CD14-positive monocyte (primary cell): ENCODE measurements at regions not wholly inside any gene's neighbourhood (a gene's known extent, or its start where the extent isn't known, plus 50 kb on each side); places are given as distances from the start of the nearest gene placed in this dataset.

ENCODE experiments used
- DNase-seq, 3 donors: peaks; one replicate each; pipeline ENCODE4 v3.0.0-alpha.2; 2011 to 2022
- H2AFZ ChIP-seq: 2 replicates; pipeline ENCODE4 v1.6.0; 2012; ENCODE audit warnings: mild to moderate bottlenecking, low read depth, low read length, inconsistent platforms; ENCODE audit not compliant: insufficient read depth, poor library complexity, severe bottlenecking
- H3K27ac ChIP-seq, 2 donors: 1 replicate in 1 of 2; 2 replicates in 1 of 2; pipeline ENCODE4 v1.5.1; 2012 to 2013; ENCODE audit warnings: low read length in 2 of 2, control low read depth in 1 of 2, inconsistent platforms in 1 of 2, low read depth in 1 of 2, mild to moderate bottlenecking in 1 of 2
- H3K27me3 ChIP-seq, 2 donors: one replicate each; pipeline versions ENCODE4 v1.6.0 to v1.6.1; 2011 to 2013; ENCODE audit warnings: low read length in 2 of 2; ENCODE audit not compliant: control insufficient read depth in 2 of 2, insufficient read depth in 2 of 2
- H3K36me3 ChIP-seq, 2 donors: replicated peaks in 1 of 2; 1 replicate in 1 of 2; 2 replicates in 1 of 2; pipeline versions ENCODE4 v1.5.1 to v1.6.1; 2012 to 2013; ENCODE audit warnings: low read length in 2 of 2, control low read depth in 1 of 2, inconsistent platforms in 1 of 2, mild to moderate bottlenecking in 1 of 2; ENCODE audit not compliant: insufficient read depth in 2 of 2, control insufficient read depth in 1 of 2
- H3K4me1 ChIP-seq, 2 donors: 1 replicate in 1 of 2; 2 replicates in 1 of 2; pipeline versions ENCODE4 v1.5.1 to v1.6.1; 2012 to 2013; ENCODE audit warnings: low read length in 2 of 2, control low read depth in 1 of 2, inconsistent platforms in 1 of 2, mild to moderate bottlenecking in 1 of 2, moderate library complexity in 1 of 2; ENCODE audit not compliant: insufficient read depth in 2 of 2, control insufficient read depth in 1 of 2
- H3K4me2 ChIP-seq: replicated peaks from 2 replicates; pipeline ENCODE3; 2012; ENCODE audit warnings: low read length, moderate library complexity, mild to moderate bottlenecking; ENCODE audit not compliant: poor library complexity, severe bottlenecking; ENCODE audit errors: extremely low read depth
- H3K4me3 ChIP-seq, 3 experiments: fragments of 200-600 bp in 1 of 3; sonication (generic) in 1 of 3; replicated peaks in 1 of 3; 1 replicate in 2 of 3; 2 replicates in 1 of 3; pipeline ENCODE4 v1.5.1; 2011 to 2013; ENCODE audit warnings: low read length in 3 of 3, mild to moderate bottlenecking in 3 of 3, control low read depth in 2 of 3, low read depth in 2 of 3, inconsistent platforms in 1 of 3, moderate library complexity in 1 of 3
- H3K79me2 ChIP-seq: 2 replicates; pipeline ENCODE4 v1.6.0; 2012; ENCODE audit warnings: mild to moderate bottlenecking, control low read depth, inconsistent platforms, low read length, moderate library complexity; ENCODE audit not compliant: insufficient read depth
- H3K9ac ChIP-seq: 2 replicates; pipeline ENCODE4 v1.6.0; 2017; ENCODE audit warnings: low read length, mild to moderate bottlenecking; ENCODE audit not compliant: insufficient read depth, poor library complexity, severe bottlenecking
- H3K9me3 ChIP-seq, 2 donors: replicated peaks in 1 of 2; 1 replicate in 1 of 2; 2 replicates in 1 of 2; pipeline versions ENCODE4 v1.5.1 to v1.6.1; 2012 to 2013; ENCODE audit warnings: low read length in 2 of 2, control low read depth in 1 of 2; ENCODE audit not compliant: control insufficient read depth in 1 of 2, insufficient read depth in 1 of 2
- H4K20me1 ChIP-seq: 2 replicates; pipeline ENCODE4 v1.6.0; 2012; ENCODE audit warnings: mild to moderate bottlenecking, low read length, control low read depth, moderate library complexity; ENCODE audit not compliant: insufficient read depth
- H3K27ac Mint-ChIP-seq, 7 donors: one replicate each; pipeline ENCODE4 v1.8.0; 2020; ENCODE audit warnings: mild to moderate bottlenecking in 7 of 7, mixed read lengths in 7 of 7, moderate library complexity in 6 of 7, inconsistent platforms in 2 of 7
- H3K27me3 Mint-ChIP-seq, 3 donors: one replicate each; pipeline ENCODE4 v1.8.0; 2021 to 2022; ENCODE audit warnings: low read depth in 3 of 3, mild to moderate bottlenecking in 3 of 3, mixed read lengths in 3 of 3, moderate library complexity in 3 of 3, inconsistent platforms in 1 of 3
- H3K36me3 Mint-ChIP-seq, 2 donors: one replicate each; pipeline ENCODE4 v1.8.0; 2020; ENCODE audit warnings: mixed read lengths in 2 of 2, inconsistent platforms in 1 of 2, mild to moderate bottlenecking in 1 of 2
- H3K4me1 Mint-ChIP-seq: one replicate; pipeline ENCODE4 v1.8.0; 2020; ENCODE audit warnings: mild to moderate bottlenecking, mixed read lengths
- H3K4me3 Mint-ChIP-seq, 2 donors: one replicate each; pipeline ENCODE4 v1.8.0; 2020; ENCODE audit warnings: mild to moderate bottlenecking in 2 of 2, mixed read lengths in 2 of 2, moderate library complexity in 1 of 2
- H3K9me3 Mint-ChIP-seq, 7 donors: one replicate each; pipeline ENCODE4 v1.8.0; 2020 to 2022; ENCODE audit warnings: mixed read lengths in 7 of 7, mild to moderate bottlenecking in 6 of 7, moderate library complexity in 6 of 7, inconsistent platforms in 2 of 7
- CTCF ChIP-seq: fragments of 200-600 bp; IDR thresholded peaks from one replicate; pipeline ENCODE4 v1.8.0; 2022; ENCODE audit warnings: antibody characterized with exemption, mild to moderate bottlenecking
- WGBS: methylation state at CpG from one replicate; pipeline ENCODE4 v1.1.5; 2013; ENCODE audit warnings: missing lambda C conversion rate; ENCODE audit not compliant: insufficient coverage; 5-methylcytosine and 5-hydroxymethylcytosine counted together
- intact Hi-C, 2 donors: fragments of 100-400 bp; cut with micrococcal nuclease; formaldehyde crosslinking; loops; one replicate each; pipeline versions ENCODE4 v1.15.0 to v1.15.1; 2023

GRCh38 chr2:66675591-66675990 lies 240.7 kb downstream of the MEIS1 start:
- no peak overlapping the region for H3K27ac ChIP-seq

GRCh38 chr2:66679442-66679841 lies 244.5 kb downstream of the MEIS1 start:
- H3K9me3 Mint-ChIP-seq: peaks cover 0 to 3% (median 0%) of the 10 kb centered on the region in 7 donors
- Histone ChIP-seq H3K79me2 (no peaks in the 10 kb centered on the region), H4K20me1 (no peaks in the 10 kb centered on the region), H3K4me3 (no peak overlapping the region), H3K9ac (no peak overlapping the region), H3K27ac (no peak overlapping the region), H3K36me3 (no peaks in the 10 kb centered on the region), H3K4me1 (no peaks in the 10 kb centered on the region), H2AFZ (no peak overlapping the region), H3K9me3 (no peaks in the 10 kb centered on the region), H3K27me3 (no peaks in the 10 kb centered on the region), H3K4me2 (no peak overlapping the region)
- no peak overlapping the region for H3K4me3 Mint-ChIP-seq
- no peaks in the 10 kb centered on the region for H3K4me1 Mint-ChIP-seq
- TF ChIP-seq CTCF: no peak
- no peak for DNase-seq
- intact Hi-C loops: no loop called here
- H3K36me3 Mint-ChIP-seq: no peaks in the 10 kb centered on the region
- WGBS: 78% methylated on average over 2 of the region's 2 CpGs
- no peak overlapping the region for H3K27ac Mint-ChIP-seq
- no peaks in the 10 kb centered on the region for H3K27me3 Mint-ChIP-seq

More at GRCh38 chr2:66675591-66675990, 240.7 kb downstream of the MEIS1 start:
- H3K36me3 ChIP-seq: no peaks in the 10 kb centered on the region
- no peaks in the 10 kb centered on the region for H3K4me1 ChIP-seq
- H2AFZ ChIP-seq: no peak overlapping the region
- H3K4me1 Mint-ChIP-seq: no peaks in the 10 kb centered on the region
- no peak overlapping the region for H3K4me3 ChIP-seq
- intact Hi-C loops: no loop called here
- no peaks in the 10 kb centered on the region for H3K79me2 ChIP-seq
- H4K20me1 ChIP-seq: no peaks in the 10 kb centered on the region
- no peaks in the 10 kb centered on the region for H3K27me3 ChIP-seq
- no peaks in the 10 kb centered on the region for H3K9me3 ChIP-seq
- no peak overlapping the region for H3K4me2 ChIP-seq
- H3K9me3 Mint-ChIP-seq: peaks cover 0 to 5% (median 0%) of the 10 kb centered on the region in 7 donors
- no peak for DNase-seq
- no peak overlapping the region for H3K4me3 Mint-ChIP-seq
- no peak for TF ChIP-seq CTCF
- H3K27ac Mint-ChIP-seq: no peak overlapping the region
- no peaks in the 10 kb centered on the region for H3K27me3 Mint-ChIP-seq
- WGBS: no CpG with 5 or more reads among the region's 1 CpG
- no peak overlapping the region for H3K9ac ChIP-seq
- no peaks in the 10 kb centered on the region for H3K36me3 Mint-ChIP-seq
